NT2/D1 (cell line): ENCODE measurements at regions not wholly inside any gene's neighbourhood (a gene's known extent, or its start where the extent isn't known, plus 50 kb on each side); places are given as distances from the start of the nearest gene placed in this dataset.

Source experiments
- DNase-seq: peaks from one replicate; pipeline ENCODE4 v3.0.0-alpha.2; 2011; ENCODE audit warnings: low read depth, low spot score
- H3K27me3 ChIP-seq: 2 replicates; pipeline ENCODE4 v1.6.0; 2011; ENCODE audit warnings: mild to moderate bottlenecking; ENCODE audit not compliant: insufficient read length, insufficient read depth
- H3K36me3 ChIP-seq: 2 replicates; pipeline ENCODE4 v1.6.1; 2011; ENCODE audit warnings: mild to moderate bottlenecking, low read length, mixed read lengths; ENCODE audit not compliant: insufficient read depth, insufficient read length
- H3K4me1 ChIP-seq: 2 replicates; pipeline ENCODE4 v1.5.1; 2011; ENCODE audit not compliant: insufficient read depth, insufficient read length
- H3K4me3 ChIP-seq: 2 replicates; pipeline ENCODE4 v1.5.1; 2011; ENCODE audit warnings: low read depth; ENCODE audit not compliant: insufficient read length
- H3K9ac ChIP-seq: 2 replicates; pipeline ENCODE4 v1.6.0; 2011; ENCODE audit warnings: low read depth; ENCODE audit not compliant: insufficient read length
- H3K9me3 ChIP-seq: 2 replicates; pipeline ENCODE4 v1.5.1; 2011; ENCODE audit warnings: mild to moderate bottlenecking, low read length; ENCODE audit not compliant: insufficient read depth
- SUZ12 ChIP-seq: IDR thresholded peaks from 2 replicates; pipeline ENCODE4 v1.6.1; 2011; ENCODE audit not compliant: insufficient read length, insufficient read depth; ENCODE audit errors: extremely low read depth
- YY1 ChIP-seq: IDR thresholded peaks from 2 replicates; pipeline ENCODE4 v1.6.1; 2011; ENCODE audit not compliant: insufficient read length, insufficient read depth
- ZNF274 ChIP-seq: IDR thresholded peaks from 2 replicates; pipeline ENCODE4 v1.6.1; 2011; ENCODE audit warnings: mild to moderate bottlenecking, low read depth, low read length

- Histone ChIP-seq H3K36me3 (no peaks in the 10 kb centered on the region), H3K9me3 (no peaks in the 10 kb centered on the region), H3K27me3 (no peaks in the 10 kb centered on the region), H3K4me3 (no peak overlapping the region), H3K9ac (no peak overlapping the region), H3K4me1 (no peaks in the 10 kb centered on the region)
- no peak for DNase-seq
- no peak for TF ChIP-seq YY1
- no peak for TF ChIP-seq ZNF274
- TF ChIP-seq SUZ12, result no peak
Observed at GRCh38 chr1:88398338-88398737, 285.7 kb upstream of the PKN2 start.

- DNase-seq, result no peak
- Histone ChIP-seq H3K27me3 (no peaks in the 10 kb centered on the region), H3K36me3 (no peaks in the 10 kb centered on the region), H3K9me3 (no peaks in the 10 kb centered on the region), H3K4me1 (no peaks in the 10 kb centered on the region), H3K4me3 (no peak overlapping the region), H3K9ac (no peak overlapping the region)
- TF ChIP-seq SUZ12, result no peak
- TF ChIP-seq ZNF274, result no peak
- no peak for TF ChIP-seq YY1
Observed at GRCh38 chr1:88399690-88400089, 284.4 kb upstream of the PKN2 start.

GRCh38 chr1:88401313-88401712 is 282.8 kb upstream of the PKN2 start:
- Histone ChIP-seq H3K9ac (no peak overlapping the region), H3K27me3 (no peaks in the 10 kb centered on the region), H3K36me3 (no peaks in the 10 kb centered on the region), H3K9me3 (no peaks in the 10 kb centered on the region), H3K4me3 (no peak overlapping the region), H3K4me1 (no peaks in the 10 kb centered on the region)
- no peak for DNase-seq
- TF ChIP-seq SUZ12 (no peak), ZNF274 (no peak), YY1 (no peak)

- DNase-seq, result no peak
- Histone ChIP-seq H3K9me3 (no peaks in the 10 kb centered on the region), H3K36me3 (no peaks in the 10 kb centered on the region), H3K27me3 (no peaks in the 10 kb centered on the region), H3K4me1 (no peaks in the 10 kb centered on the region), H3K9ac (no peak overlapping the region), H3K4me3 (no peak overlapping the region)
- TF ChIP-seq ZNF274, result no peak
- TF ChIP-seq SUZ12, result no peak
- no peak for TF ChIP-seq YY1
Observed at GRCh38 chr1:88404582-88404981, 279.5 kb upstream of the PKN2 start.

GRCh38 chr1:88407248-88407647 is 276.8 kb upstream of the PKN2 start:
- TF ChIP-seq YY1 (no peak), ZNF274 (no peak), SUZ12 (no peak)

GRCh38 chr1:88421997-88422396 is 262.1 kb upstream of the PKN2 start:
- no peak for TF ChIP-seq SUZ12
- TF ChIP-seq YY1, result no peak
- no peak for TF ChIP-seq ZNF274
- H3K4me1 ChIP-seq, result no peaks in the 10 kb centered on the region
- no peaks in the 10 kb centered on the region for H3K27me3 ChIP-seq
- DNase-seq, result no peak
- H3K9me3 ChIP-seq, result no peaks in the 10 kb centered on the region
- no peak overlapping the region for H3K9ac ChIP-seq
- H3K4me3 ChIP-seq, result no peak overlapping the region
- no peaks in the 10 kb centered on the region for H3K36me3 ChIP-seq

More at GRCh38 chr1:88407248-88407647, 276.8 kb upstream of the PKN2 start:
- Histone ChIP-seq H3K9me3 (no peaks in the 10 kb centered on the region), H3K4me3 (no peak overlapping the region), H3K9ac (no peak overlapping the region), H3K4me1 (no peaks in the 10 kb centered on the region), H3K27me3 (no peaks in the 10 kb centered on the region), H3K36me3 (no peaks in the 10 kb centered on the region)
- no peak for DNase-seq

GRCh38 chr1:88433556-88433955 is 250.5 kb upstream of the PKN2 start:
- H3K4me1 ChIP-seq, result no peaks in the 10 kb centered on the region
- no peaks in the 10 kb centered on the region for H3K27me3 ChIP-seq
- no peaks in the 10 kb centered on the region for H3K36me3 ChIP-seq
- no peak for DNase-seq
- no peak overlapping the region for H3K9ac ChIP-seq
- no peak overlapping the region for H3K4me3 ChIP-seq
- TF ChIP-seq ZNF274 (no peak), SUZ12 (no peak), YY1 (no peak)
- H3K9me3 ChIP-seq, result no peaks in the 10 kb centered on the region

- Histone ChIP-seq H3K9ac (no peak overlapping the region), H3K36me3 (no peaks in the 10 kb centered on the region), H3K27me3 (no peaks in the 10 kb centered on the region), H3K4me3 (no peak overlapping the region), H3K4me1 (no peaks in the 10 kb centered on the region), H3K9me3 (no peaks in the 10 kb centered on the region)
- TF ChIP-seq SUZ12, result no peak
- TF ChIP-seq YY1, result no peak
- TF ChIP-seq ZNF274, result no peak
- DNase-seq, result no peak
Observed at GRCh38 chr1:88434836-88435235, 249.2 kb upstream of the PKN2 start.
